VCaP (cell line): ENCODE measurements at regions not wholly inside any gene's neighbourhood (a gene's known extent, or its start where the extent isn't known, plus 50 kb on each side); places are given as distances from the start of the nearest gene placed in this dataset.

Source experiments
- H3K27ac ChIP-seq: fragments of 450-650 bp; 2 replicates; pipeline ENCODE4 v1.5.1; 2017
- TF ChIP-seq, protein P1 (sequence below): fragments of 450-650 bp; conservative IDR thresholded peaks from 2 replicates; pipeline ENCODE4 v1.5.1; 2017; ENCODE audit warnings: mild to moderate bottlenecking, moderate library complexity

GRCh38 chr1:78232630-78233029 is 186.9 kb downstream of the GIPC2 start:
- no peak overlapping the region for H3K27ac ChIP-seq
- TF ChIP-seq, protein P1, sequence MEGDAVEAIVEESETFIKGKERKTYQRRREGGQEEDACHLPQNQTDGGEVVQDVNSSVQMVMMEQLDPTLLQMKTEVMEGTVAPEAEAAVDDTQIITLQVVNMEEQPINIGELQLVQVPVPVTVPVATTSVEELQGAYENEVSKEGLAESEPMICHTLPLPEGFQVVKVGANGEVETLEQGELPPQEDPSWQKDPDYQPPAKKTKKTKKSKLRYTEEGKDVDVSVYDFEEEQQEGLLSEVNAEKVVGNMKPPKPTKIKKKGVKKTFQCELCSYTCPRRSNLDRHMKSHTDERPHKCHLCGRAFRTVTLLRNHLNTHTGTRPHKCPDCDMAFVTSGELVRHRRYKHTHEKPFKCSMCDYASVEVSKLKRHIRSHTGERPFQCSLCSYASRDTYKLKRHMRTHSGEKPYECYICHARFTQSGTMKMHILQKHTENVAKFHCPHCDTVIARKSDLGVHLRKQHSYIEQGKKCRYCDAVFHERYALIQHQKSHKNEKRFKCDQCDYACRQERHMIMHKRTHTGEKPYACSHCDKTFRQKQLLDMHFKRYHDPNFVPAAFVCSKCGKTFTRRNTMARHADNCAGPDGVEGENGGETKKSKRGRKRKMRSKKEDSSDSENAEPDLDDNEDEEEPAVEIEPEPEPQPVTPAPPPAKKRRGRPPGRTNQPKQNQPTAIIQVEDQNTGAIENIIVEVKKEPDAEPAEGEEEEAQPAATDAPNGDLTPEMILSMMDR: no peak

GRCh38 chr1:78234496-78234895 is 188.7 kb downstream of the GIPC2 start:
- no peak overlapping the region for H3K27ac ChIP-seq
- TF ChIP-seq, protein P1: no peak

- H3K27ac ChIP-seq: peak overlapping the region; percentile 66; the same call in 1 of the 2 replicates
- TF ChIP-seq, protein P1: no peak
Measured at GRCh38 chr1:78236716-78237115, 190.9 kb downstream of the GIPC2 start.

- TF ChIP-seq, protein P1: no peak
- peak overlapping the region; percentile 66 for H3K27ac ChIP-seq
Measured at GRCh38 chr1:78237364-78237916, 191.7 kb downstream of the GIPC2 start.

DNA sequence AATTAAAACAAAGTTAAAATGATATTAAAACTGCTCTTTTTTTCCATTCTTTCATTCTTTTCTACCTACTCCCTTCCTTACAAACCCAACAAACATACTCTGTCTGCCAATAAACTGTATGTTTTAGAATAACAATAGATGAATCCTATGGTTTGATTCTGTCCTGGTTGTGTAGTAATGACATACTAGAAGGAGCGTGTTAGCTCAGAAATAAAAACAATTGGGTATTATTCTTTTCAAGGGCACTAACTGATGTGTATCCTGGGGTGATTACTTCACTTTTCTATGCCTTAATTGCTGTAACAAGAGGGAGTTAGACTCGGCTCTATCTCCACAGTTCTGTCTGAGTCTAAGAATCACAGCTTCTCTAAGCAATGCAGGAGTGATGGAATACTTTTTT is 194.4 kb downstream of the GIPC2 start:
- no peak overlapping the region for H3K27ac ChIP-seq
- TF ChIP-seq, protein P1: no peak

DNA sequence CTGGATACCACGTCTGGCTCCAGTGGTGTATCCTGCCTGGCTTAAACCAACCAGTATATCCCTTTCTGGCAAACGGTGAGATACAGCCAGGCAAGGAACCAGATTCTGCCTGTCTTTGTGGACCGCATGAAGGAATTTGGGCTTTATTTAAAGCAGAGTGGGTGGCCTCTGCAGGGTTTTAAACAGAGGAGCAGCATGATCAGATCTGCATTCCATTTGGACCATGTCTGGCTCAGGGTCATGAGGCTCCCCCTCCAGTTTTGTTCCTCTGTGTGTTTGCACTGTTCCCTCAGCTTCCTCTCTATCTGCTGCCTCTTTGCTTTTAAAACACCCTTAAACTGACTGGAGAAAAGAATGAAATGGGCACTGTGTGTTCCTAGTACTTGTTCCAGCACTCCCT is 195.0 kb downstream of the GIPC2 start:
- H3K27ac ChIP-seq: peak overlapping the region; percentile 30
- TF ChIP-seq, protein P1: no peak

GRCh38 chr1:78247079-78247478 is 201.3 kb downstream of the GIPC2 start:
- no peak overlapping the region for H3K27ac ChIP-seq
- TF ChIP-seq, protein P1: no peak
